Epidermal melanocyte (primary cell): ENCODE measurements at regions not wholly inside any gene's neighbourhood (a gene's known extent, or its start where the extent isn't known, plus 50 kb on each side); places are given as distances from the start of the nearest gene placed in this dataset.

ENCODE experiments used
- DNase-seq: peaks from one replicate; pipeline ENCODE4 v3.0.0; 2011; ENCODE audit warnings: low spot score; ENCODE audit not compliant: insufficient read length

GRCh38 chr13:34437873-34438272, 504.2 kb upstream of the NBEA start:
- no peak for DNase-seq

GRCh38 chr13:34452831-34453230, 489.2 kb upstream of the NBEA start:
- no peak for DNase-seq

GRCh38 chr13:34458756-34459715, 483.0 kb upstream of the NBEA start:
- no peak for DNase-seq

GRCh38 chr13:34459856-34460255, 482.2 kb upstream of the NBEA start:
- no peak for DNase-seq

- peak; percentile 45 for DNase-seq
Observed at GRCh38 chr13:34462843-34463242, 479.2 kb upstream of the NBEA start.

GRCh38 chr13:34464011-34464410, 478.1 kb upstream of the NBEA start:
- DNase-seq: no peak

GRCh38 chr13:34465423-34465922, 476.6 kb upstream of the NBEA start:
- DNase-seq: no peak

GRCh38 chr13:34466301-34466700, 475.8 kb upstream of the NBEA start:
- no peak for DNase-seq

- DNase-seq: no peak
Observed at GRCh38 chr13:34467450-34468083, 474.5 kb upstream of the NBEA start.

GRCh38 chr13:34469196-34469986, 472.7 kb upstream of the NBEA start:
- no peak for DNase-seq

GRCh38 chr13:34474187-34474868, 467.7 kb upstream of the NBEA start:
- no peak for DNase-seq

GRCh38 chr13:34478376-34478775, 463.7 kb upstream of the NBEA start:
- DNase-seq: no peak

GRCh38 chr13:34502011-34502410, 440.1 kb upstream of the NBEA start:
- DNase-seq: no peak

- no peak for DNase-seq
Observed at GRCh38 chr13:34502621-34503020, 439.4 kb upstream of the NBEA start.

- no peak for DNase-seq
Observed at GRCh38 chr13:34506796-34507195, 435.3 kb upstream of the NBEA start.

GRCh38 chr13:34507630-34508029, 434.4 kb upstream of the NBEA start:
- DNase-seq: no peak

- no peak for DNase-seq
Observed at GRCh38 chr13:34512817-34513216, 429.3 kb upstream of the NBEA start.

- no peak for DNase-seq
Observed at GRCh38 chr13:34513526-34513925, 428.5 kb upstream of the NBEA start.

- DNase-seq: no peak
Observed at GRCh38 chr13:34515201-34515600, 426.9 kb upstream of the NBEA start.

GRCh38 chr13:34521171-34521570, 420.9 kb upstream of the NBEA start:
- no peak for DNase-seq

GRCh38 chr13:34522808-34523207, 419.3 kb upstream of the NBEA start:
- no peak for DNase-seq
